SK-N-SH treated with all-trans-retinoic acid at 6 μM for 48 hours (cell line): ENCODE measurements at regions not wholly inside any gene's neighbourhood (a gene's known extent, or its start where the extent isn't known, plus 50 kb on each side); places are given as distances from the start of the nearest gene placed in this dataset.
A peak's percentile ranks its signal among the peaks of the same experiment; 100 is the strongest.

Experiments
- ATAC-seq: fragments of 200-7000 bp; cut with Tn5 transposase; 3 replicates; pipeline ENCODE4 v1.9.1; 2020; ENCODE audit warnings: mild to moderate bottlenecking, moderate library complexity
- ARNTL ChIP-seq: fragments of 450-650 bp; formaldehyde crosslinking; IDR thresholded peaks from 2 replicates; pipeline ENCODE4 v1.5.0; 2020; ENCODE audit warnings: low read depth, mild to moderate bottlenecking, moderate library complexity, borderline replicate concordance
- BACH2 ChIP-seq: fragments of 250-450 bp; sonication (Bioruptor Pico); IDR thresholded peaks from 2 replicates; pipeline ENCODE4 v1.9.0; 2021; ENCODE audit warnings: mild to moderate bottlenecking, borderline replicate concordance
- CREB5 ChIP-seq: fragments of 250-450 bp; sonication (Bioruptor Pico); IDR thresholded peaks from 2 replicates; pipeline ENCODE4 v1.5.1; 2020; ENCODE audit warnings: low read depth, mild to moderate bottlenecking, moderate library complexity
- CSDC2 ChIP-seq: fragments of 250-450 bp; sonication (Bioruptor Pico); IDR thresholded peaks from 2 replicates; pipeline ENCODE4 v1.5.0; 2020; ENCODE audit warnings: mild to moderate bottlenecking, moderate library complexity
- CSRNP3 ChIP-seq: fragments of 250-450 bp; sonication (Bioruptor Pico); IDR thresholded peaks from 2 replicates; pipeline ENCODE4 v1.5.1; 2021; ENCODE audit warnings: mild to moderate bottlenecking, moderate library complexity
- ESRRG ChIP-seq: fragments of 250-450 bp; sonication (Bioruptor Pico); IDR thresholded peaks from 2 replicates; pipeline ENCODE4 v1.6.1; 2021; ENCODE audit warnings: mild to moderate bottlenecking
- ISL1 ChIP-seq: fragments of 250-450 bp; sonication (Bioruptor Pico); IDR thresholded peaks from 2 replicates; pipeline ENCODE4 v2.1.2; 2022; ENCODE audit warnings: mild to moderate bottlenecking, moderate library complexity
- OSR1 ChIP-seq: fragments of 250-450 bp; sonication (Bioruptor Pico); IDR thresholded peaks from 2 replicates; pipeline ENCODE4 v1.8.0; 2022; ENCODE audit warnings: moderate library complexity, mild to moderate bottlenecking, inconsistent platforms
- PATZ1 ChIP-seq: fragments of 250-450 bp; sonication (Bioruptor Pico); IDR thresholded peaks from 2 replicates; pipeline ENCODE4 v1.8.0; 2020; ENCODE audit warnings: mild to moderate bottlenecking, moderate library complexity, borderline replicate concordance
- POU6F1 ChIP-seq: fragments of 250-450 bp; sonication (Bioruptor Pico); IDR thresholded peaks from 2 replicates; pipeline ENCODE4 v1.8.0; 2021; ENCODE audit warnings: low read depth, mild to moderate bottlenecking, moderate library complexity, borderline replicate concordance
- RARB ChIP-seq: fragments of 250-450 bp; sonication (Bioruptor Pico); IDR thresholded peaks from 2 replicates; pipeline ENCODE4 v1.8.0; 2021; ENCODE audit warnings: mild to moderate bottlenecking, moderate library complexity
- SNAI2 ChIP-seq: fragments of 250-450 bp; sonication (Bioruptor Pico); IDR thresholded peaks from 2 replicates; pipeline ENCODE4 v1.5.0; 2020; ENCODE audit warnings: mild to moderate bottlenecking, moderate library complexity
- TCF4 ChIP-seq: fragments of 250-450 bp; sonication (Bioruptor Pico); IDR thresholded peaks from 2 replicates; pipeline ENCODE4 v1.8.0; 2021; ENCODE audit warnings: mild to moderate bottlenecking, moderate library complexity, borderline replicate concordance
- TSHZ2 ChIP-seq: fragments of 250-450 bp; sonication (Bioruptor Pico); IDR thresholded peaks from 2 replicates; pipeline ENCODE4 v1.5.0; 2020; ENCODE audit warnings: mild to moderate bottlenecking, moderate library complexity
- ZC3H10 ChIP-seq: fragments of 250-450 bp; sonication (Bioruptor Pico); IDR thresholded peaks from 2 replicates; pipeline ENCODE4 v1.5.1; 2021; ENCODE audit warnings: mild to moderate bottlenecking, moderate library complexity
- ZFP3 ChIP-seq: fragments of 250-450 bp; sonication (Bioruptor Pico); IDR thresholded peaks from 2 replicates; pipeline ENCODE4 v1.5.0; 2020; ENCODE audit warnings: mild to moderate bottlenecking, moderate library complexity
- ZFP30 ChIP-seq: fragments of 450-650 bp; formaldehyde crosslinking; IDR thresholded peaks from 2 replicates; pipeline ENCODE4 v1.5.0; 2022; ENCODE audit warnings: mild to moderate bottlenecking, moderate library complexity
- ZNF70 ChIP-seq: fragments of 450-650 bp; formaldehyde crosslinking; IDR thresholded peaks from 2 replicates; pipeline ENCODE4 v1.5.0; 2020; ENCODE audit warnings: mild to moderate bottlenecking, moderate library complexity
- ZNF8 ChIP-seq: fragments of 450-650 bp; formaldehyde crosslinking; IDR thresholded peaks from 2 replicates; pipeline ENCODE4 v1.5.0; 2020; ENCODE audit warnings: mild to moderate bottlenecking, moderate library complexity

- TF ChIP-seq TSHZ2 (CRISPR knock-in tag) (no peak), ARNTL (CRISPR knock-in tag) (no peak), PATZ1 (CRISPR knock-in tag) (no peak), SNAI2 (CRISPR knock-in tag) (no peak), ZNF70 (CRISPR knock-in tag) (no peak), ZFP3 (no peak)
- TF ChIP-seq, all 23 proteins: peak for 0
These were observed 332.7 kb upstream of the SLCO3A1 start (continued) for GRCh38 chr15:91520850-91521249.

GRCh38 chr15:91521548-91521947, 332.0 kb upstream of the SLCO3A1 start:
- no peak for ATAC-seq
- no peak for TF ChIP-seq OSR1 (CRISPR knock-in tag)
- no peak for TF ChIP-seq CSRNP3 (CRISPR knock-in tag)
- TF ChIP-seq ZC3H10 (CRISPR knock-in tag) = no peak
- no peak for TF ChIP-seq CSDC2 (CRISPR knock-in tag)
- no peak for TF ChIP-seq ESRRG (CRISPR knock-in tag)
- TF ChIP-seq ZNF8 (CRISPR knock-in tag) = no peak
- no peak for TF ChIP-seq POU6F1 (CRISPR knock-in tag)
- TF ChIP-seq CREB5 (CRISPR knock-in tag) = no peak
- no peak for TF ChIP-seq RARB (CRISPR knock-in tag)
- TF ChIP-seq PATZ1 (CRISPR knock-in tag) = no peak
- TF ChIP-seq ZFP30 (CRISPR knock-in tag) = no peak
- no peak for TF ChIP-seq ISL1
- no peak for TF ChIP-seq BACH2 (CRISPR knock-in tag)
- TF ChIP-seq ARNTL (CRISPR knock-in tag) = no peak

- TF ChIP-seq OSR1 (CRISPR knock-in tag) = no peak
- TF ChIP-seq ZFP30 (CRISPR knock-in tag) = no peak
- no peak for TF ChIP-seq SNAI2 (CRISPR knock-in tag)
- TF ChIP-seq CSDC2 (CRISPR knock-in tag) = no peak
- TF ChIP-seq TSHZ2 (CRISPR knock-in tag) = no peak
- TF ChIP-seq TCF4 (CRISPR knock-in tag) = no peak
- no peak for TF ChIP-seq ZFP3
- no peak for TF ChIP-seq ISL1
- TF ChIP-seq, all 23 proteins: peak for 0
- peak; percentile 74 for ATAC-seq
These were observed 331.5 kb upstream of the SLCO3A1 start for GRCh38 chr15:91521996-91522395.
